IPS DF 19.7 (cell line): ENCODE measurements at regions not wholly inside any gene's neighbourhood (a gene's known extent, or its start where the extent isn't known, plus 50 kb on each side); places are given as distances from the start of the nearest gene placed in this dataset.

Experiments
- DNase-seq: peaks from one replicate; pipeline ENCODE4 v3.0.0-alpha.2; 2013; ENCODE audit warnings: low read depth, low spot score

DNA sequence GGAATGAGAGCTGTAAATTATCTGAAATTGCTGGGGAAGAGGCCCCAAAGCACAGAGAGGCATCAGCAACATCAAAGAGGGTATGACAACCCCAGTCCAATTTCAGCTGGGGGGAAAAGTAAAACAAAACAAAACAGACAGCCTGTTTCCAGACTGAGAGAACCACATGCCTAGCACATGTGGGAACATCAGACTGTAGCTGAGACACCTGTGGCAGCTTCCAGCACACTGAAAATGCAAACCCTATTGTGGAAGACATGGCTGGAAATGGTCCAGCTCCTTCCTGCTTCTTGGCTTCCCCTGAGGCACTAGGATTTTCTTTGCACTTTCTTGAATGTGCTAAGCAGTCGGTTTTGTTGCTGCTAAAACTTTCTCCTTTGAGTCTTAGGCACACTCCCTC is 240.9 kb upstream of the STS start:
- DNase-seq: no peak

DNA sequence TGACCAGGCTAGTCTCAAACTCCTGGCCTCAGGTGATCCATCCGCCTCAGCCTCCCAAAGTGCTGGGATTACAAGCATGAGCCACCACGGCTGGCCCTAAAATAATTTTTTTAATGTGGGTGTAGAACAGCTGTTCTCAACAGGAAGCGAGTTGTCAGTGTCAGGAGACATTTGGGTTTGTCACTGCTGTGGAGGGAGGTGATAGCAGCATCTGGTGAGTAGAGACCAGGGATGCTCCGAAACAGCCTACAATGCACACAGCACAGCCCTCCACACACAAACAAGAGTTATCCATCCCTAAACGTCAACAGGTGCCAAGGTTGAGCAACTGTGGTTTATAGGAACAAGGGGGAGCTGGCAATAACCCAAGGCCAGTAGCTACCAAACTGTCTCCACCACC is 243.4 kb upstream of the STS start:
- DNase-seq: no peak

DNA sequence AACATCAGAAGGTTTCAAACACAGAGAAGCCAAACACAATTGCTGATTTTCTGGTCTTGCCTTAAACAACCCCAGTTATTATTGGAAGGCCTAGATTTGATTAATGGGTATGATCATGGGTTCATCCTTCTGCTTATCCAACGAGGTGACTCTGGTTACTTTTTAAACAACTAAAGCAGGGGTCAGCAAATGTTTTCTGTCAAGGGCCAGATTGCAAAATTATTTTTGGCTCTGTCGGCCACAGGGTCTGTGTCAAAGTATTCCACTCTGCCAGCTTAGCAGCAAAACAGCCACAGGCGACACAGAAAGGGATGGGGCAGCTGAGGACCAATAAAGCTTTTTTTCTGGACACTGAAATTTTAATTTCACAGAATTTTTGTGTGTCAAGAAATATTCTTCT is 249.1 kb upstream of the STS start:
- no peak for DNase-seq

DNA sequence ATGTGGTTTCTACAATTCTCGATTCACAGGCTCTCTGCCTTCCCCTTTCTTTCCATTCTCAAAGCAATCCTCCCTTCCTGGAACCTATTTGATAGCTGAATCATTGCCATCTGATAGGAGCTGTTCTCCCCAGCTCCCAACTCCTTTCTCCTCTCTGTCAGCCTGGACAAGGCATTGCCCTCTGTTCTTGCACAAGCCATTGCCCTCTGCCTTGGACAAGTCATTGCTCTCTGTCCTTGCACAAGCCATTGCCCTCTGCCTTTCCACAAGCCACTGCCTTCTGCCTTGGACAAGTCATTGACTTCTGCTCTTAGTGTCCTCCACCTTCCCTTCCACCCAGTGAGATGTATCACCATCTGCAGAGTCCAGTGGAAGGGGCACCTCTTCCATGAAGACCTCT is 256.1 kb upstream of the STS start:
- DNase-seq: no peak

DNA sequence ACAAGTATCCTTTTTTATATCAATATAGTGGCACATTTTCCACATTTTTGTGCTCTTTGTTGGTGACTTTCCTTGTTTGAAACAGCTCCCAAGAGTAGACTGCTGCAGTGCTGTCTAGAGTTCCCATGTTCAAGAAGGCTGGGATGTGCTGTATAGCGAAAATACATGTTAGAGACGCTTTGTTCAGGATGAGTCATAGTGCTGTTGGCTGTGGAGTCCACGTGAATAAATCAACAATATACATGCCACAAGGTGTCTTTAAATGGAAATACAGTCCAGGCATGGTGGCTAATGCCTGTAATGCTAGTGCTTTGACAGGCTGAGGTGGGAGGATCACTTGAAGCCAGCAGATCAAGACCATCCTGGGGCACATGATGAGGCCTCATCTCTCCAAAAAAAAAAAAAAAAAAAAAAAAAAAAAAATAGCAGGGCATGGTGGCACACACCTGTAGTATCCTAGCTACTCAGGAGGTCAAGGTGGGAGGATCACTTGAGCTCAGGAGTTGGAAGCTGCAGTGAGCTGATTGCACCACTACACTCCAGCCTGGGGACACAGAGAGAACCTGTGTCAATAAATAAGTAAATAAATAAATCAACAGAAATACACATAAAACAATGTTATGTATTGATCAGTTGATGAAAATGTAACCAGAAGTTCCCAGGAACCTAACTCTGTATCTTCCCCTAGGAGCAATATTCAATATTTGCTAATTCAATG is 256.8 kb upstream of the STS start:
- no peak for DNase-seq

DNA sequence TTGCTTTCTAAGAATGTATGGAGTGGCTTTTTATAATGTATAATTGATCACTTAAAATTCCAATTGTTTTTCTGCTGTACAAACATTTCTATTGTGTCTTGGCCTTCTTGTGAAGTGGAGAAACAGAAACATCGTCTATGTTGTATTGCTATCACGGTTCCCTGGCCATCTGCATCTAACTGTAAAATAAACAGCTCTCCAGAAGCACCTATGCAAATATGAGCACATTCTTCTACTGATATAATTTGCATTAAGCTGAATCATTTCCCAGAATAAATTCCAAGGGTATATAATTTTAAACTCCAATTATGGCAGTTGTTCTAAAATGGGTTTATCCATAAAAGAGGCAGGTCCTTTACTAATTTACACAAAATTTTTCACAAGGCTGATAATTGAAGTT is 261.6 kb upstream of the STS start:
- DNase-seq: no peak

DNA sequence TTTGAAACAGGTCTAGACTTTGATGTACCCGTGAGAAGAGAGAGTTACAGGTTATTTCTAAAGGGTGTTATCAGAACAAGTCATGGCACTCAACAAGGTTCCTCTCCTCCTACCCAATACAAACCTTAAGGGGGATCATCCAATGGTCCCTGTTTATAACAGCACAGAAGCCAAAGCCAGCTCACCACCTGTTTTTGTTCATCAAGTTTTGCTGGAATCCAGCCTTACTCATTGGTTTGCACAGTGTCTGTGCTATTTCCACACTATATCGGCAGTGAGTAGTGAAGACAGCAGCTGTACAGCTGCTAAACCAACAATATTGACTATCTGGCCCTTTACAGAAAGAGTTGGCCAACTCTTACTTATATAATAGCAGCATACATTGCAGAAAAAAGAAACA is 262.1 kb upstream of the STS start:
- DNase-seq: no peak

DNA sequence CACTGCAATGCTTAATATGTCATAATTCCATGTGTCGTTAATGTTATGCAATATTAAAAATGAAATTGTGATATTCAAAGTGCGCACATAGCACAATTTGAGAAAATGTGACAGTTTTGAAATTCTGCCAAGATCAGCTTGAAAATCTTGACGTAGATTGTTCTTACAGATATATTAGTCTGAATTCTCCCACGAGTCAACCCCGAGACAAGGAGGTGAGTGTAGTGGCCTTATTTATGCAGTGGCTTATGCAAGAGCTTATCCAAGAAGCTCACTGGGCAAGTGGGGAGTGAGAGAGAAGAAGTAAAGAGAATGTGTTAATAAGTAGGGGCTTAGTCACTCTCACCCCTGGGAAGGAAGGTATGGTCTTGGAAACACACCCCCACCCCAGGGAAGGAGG is 286.1 kb upstream of the STS start:
- no peak for DNase-seq

DNA sequence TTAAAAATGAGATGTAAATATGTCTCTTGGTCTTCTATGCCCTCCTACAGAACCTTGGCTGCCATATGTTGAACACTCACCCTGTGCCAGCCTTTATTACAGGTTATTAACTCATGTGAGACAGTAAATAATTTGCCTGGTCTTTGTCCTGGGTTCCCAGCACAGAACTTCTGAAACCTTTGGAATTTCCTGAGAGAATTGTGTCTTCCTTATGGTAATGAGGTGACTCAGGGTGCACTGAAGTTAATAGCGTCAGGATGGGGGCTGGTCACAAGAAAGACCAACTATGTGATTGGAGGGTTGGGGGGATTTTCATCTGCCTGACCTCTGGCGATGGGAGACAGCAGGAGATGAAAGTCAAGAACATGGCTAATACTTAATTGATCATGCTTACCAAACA is 289.8 kb upstream of the STS start:
- no peak for DNase-seq

DNA sequence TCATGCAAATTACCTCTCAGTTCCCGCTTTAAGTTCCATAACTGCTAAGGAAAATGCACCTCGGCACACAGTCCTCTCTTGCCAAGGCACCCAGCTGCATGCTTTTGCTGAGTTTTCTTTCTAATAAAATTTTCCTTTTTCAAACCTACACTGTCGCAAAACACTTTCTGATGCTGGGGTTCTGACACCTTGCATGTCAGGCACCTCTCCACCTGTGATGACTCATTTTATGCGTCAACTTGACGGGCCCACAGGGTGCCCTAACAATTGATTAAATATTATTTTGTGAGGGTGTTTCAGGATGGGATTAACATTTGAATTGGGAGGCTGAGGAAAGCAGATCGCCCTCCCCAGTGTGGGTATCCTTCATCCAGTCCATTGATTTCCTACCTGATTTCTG is 291.0 kb upstream of the STS start:
- DNase-seq: no peak

DNA sequence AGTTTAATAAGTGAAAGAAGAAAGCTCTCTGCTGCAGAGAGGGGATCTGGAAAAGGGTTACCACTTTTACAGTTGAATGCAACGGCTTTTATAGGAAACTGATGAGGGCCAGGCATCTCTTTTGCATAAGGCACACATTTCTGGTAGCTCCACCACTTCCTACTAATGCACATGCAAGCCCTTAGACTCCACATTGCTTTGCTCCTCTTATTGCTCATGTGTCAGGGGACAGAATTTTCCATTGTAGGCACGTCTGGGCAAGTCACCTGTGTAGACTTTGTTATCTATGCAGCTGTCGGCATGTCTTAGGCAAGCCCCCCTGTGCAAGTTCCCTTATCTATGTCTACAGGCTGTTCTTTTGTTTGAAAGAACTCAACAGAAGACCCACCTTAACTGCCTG is 294.6 kb upstream of the STS start:
- DNase-seq: no peak

DNA sequence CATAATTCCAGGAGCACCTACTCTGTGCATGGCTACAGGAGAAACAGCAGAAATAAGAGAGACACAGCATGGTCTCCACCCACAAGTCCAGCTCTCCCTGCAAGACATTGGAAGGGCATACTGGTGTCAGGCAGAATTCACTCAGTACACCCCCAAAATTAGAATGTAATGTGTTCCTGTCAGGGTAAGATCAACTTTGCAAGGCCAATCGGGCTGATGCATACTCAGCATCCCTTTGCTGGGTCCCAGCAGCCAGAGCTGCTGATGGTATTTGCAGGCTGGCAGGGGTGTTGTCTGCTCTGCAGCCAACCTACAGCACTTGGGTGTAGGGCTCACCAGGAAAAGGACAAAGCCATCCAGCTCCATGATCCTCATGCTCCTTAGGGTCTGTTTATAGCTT is 295.4 kb upstream of the STS start:
- DNase-seq: no peak

DNA sequence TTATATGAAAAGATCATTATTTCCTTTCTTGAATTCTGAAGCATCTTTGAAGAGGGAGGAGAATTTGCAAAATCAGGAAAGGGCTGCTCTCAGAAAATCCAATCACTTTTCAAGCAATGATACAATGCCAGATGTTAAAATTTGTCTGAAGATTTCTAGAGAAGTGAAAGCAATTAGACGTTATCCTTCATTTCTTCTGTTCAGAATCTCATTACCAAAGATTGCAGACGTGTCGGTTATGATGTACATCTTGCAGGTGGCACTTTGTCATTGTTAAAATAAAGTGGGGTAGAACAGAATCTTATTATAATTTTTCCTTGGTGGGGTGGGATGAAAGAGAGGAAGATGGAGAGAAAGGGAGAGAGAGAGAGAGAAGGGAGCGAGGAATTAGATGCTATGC is 296.4 kb upstream of the STS start:
- DNase-seq: no peak

DNA sequence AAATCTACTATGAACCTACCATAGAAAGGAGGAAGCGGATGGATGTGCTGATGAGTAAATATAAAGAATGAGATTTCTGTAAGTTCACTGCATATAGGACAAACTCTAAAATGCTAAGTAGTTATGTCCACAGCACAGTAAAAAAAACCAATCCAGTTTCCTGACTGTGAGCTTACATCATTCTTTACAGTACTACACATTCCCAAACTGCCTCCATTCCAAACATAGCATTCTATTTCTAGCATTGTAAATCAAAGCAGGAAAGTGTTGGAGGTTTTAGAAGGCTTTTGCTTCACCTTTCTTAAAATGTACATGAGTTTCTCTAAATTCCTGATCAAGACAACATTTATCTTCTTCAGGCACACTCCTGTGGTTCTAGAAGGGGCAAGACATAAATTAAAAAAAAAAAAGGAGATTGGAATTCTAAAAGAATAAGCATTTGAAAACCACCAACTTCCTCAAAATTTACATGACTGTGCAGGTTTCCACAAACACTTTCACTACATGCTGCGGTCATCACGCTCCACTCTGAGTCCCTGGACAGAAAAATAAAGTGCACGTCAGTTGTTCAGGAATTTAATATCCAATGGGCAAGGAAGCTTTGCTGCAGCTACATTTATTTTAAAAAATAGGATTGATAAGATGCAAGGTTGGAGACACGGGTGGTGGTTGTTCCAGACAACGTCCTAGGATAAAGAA is 297.6 kb upstream of the STS start:
- DNase-seq: no peak

DNA sequence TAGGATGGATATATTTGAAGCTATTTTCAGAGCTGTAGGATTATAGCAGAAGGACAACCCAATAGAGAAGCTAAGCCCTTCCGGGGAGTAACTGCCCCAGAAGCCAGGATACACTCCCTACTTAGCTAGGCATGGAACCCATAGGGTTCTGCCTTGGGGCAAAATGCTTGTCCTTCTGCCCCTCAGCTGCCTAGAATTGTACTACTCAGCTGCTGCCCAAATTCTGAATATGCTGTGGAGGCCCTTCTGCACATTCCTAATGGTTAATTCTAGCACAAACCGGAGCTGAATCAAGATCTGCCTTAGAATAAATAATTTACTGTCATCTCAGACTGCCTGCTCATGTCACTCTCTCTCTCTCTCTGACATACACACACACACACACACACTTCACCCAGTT is 297.7 kb upstream of the VCX3A start:
- no peak for DNase-seq

DNA sequence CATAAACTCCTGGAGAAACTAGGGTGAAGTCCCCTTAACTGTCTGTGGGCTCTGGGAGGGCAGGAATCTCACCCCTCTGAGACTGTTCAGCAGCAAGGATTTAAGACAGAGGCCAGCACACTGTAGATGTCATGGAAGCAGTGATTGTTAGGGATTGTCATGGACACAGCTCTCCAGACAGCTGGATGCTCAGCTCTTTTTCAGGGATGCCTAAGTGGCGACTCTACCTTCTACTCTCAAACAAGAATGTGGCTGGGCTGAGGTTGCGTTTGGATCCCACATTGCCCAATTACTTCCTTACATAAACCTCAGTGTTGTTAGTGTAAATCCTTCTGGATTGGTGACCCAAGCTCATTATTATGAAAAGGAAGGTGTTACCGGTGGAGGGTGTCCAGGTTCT is 291.9 kb upstream of the VCX3A start:
- no peak for DNase-seq

DNA sequence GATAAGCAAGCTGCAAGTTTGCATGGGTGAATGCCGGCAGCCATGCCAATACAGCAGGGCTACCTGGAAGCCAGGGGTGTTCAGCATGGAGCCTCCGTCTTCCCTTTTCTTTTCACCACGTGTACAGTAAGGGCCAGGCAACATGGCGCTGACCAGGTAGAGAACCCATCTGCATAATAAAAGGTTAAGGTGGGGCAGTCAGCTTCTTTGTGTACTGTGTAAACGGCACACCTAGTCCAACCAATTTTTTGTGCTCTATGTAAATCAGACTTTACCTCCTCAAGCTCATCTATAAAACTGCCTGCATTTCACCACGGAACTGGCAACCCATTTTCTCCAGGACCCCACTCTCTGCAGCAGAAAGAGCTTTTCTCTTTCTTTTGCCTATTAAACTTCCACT is 286.8 kb upstream of the VCX3A start:
- no peak for DNase-seq

DNA sequence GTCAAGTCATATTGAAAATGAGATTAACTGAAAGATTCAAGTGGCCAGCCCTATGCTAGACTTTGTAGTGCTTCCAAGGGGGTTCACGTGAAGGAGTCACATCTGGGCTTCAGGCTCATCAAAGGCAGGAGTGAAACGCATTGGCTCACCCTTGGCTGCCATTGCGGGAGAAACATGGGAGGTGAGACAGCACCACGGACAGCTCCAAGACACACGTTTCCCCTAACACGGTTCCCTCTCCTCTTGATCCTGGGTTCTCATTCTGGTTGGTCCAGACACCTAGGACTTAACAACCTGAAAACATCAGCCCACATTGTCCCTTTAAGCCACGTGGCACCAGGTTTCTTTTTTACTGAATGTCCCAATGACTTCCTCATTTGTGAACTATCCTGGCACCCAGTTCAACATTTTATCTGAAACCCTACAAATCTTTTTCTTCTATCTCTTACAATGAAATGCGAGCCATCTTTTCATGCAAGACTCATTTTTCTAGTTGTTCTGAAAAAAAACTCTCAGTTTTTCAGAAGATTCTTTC is 279.0 kb upstream of the VCX3A start:
- DNase-seq: no peak

DNA sequence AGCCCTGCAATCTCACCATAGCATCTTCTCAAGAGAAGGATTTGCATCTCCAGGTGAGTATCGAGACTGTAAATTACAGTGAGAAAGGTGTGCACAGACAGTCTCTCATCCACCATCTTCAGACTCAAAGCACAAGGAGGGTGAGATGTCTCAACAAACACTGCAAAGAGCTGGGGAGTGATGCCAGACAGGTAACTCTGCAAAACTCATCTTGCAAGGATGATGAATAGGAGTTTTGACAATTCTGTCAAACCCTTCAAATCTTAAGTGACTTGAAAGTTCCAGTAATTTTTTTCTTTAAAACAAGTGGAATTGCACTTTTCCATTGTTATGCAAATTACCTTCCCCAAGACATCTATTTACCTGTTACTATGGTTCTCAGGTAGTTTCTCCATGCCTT is 277.2 kb upstream of the VCX3A start:
- DNase-seq: no peak

DNA sequence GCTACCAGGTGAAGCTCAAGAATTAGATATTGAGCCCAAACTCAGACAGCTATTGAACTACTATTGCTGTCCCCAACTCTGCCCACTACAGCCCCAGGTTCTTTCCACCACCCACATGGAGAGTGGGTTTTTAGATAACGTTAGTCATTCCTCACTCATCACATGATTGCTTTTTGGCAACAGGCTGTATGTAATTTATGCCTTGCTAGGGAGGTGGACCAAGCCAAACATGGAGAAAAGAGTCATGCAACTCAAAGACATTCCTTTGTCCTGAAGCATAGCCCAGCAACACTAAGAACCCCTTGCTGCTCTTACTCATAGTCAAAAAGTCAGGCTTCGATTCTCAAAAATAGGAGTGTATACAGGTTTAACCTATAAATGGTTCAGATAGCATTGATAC is 275.9 kb upstream of the VCX3A start:
- no peak for DNase-seq

DNA sequence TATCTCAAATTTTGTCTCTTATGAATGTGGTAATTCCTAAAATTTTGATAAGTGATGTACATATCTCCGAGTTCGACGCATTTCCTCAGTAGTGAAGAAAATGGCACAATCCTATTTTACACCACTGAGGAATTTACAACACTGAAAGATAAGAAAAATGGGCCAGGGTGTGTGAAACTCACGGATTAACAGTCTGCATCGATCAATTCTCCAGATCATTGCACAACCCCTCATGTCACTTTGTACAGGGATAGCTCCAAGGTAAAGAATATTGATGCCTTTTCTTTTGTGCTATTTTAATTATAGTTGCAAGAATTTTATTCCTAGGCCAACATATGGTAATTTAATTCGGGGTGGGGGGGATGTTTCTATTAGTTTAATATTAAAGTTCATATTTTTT is 268.7 kb upstream of the VCX3A start:
- no peak for DNase-seq

DNA sequence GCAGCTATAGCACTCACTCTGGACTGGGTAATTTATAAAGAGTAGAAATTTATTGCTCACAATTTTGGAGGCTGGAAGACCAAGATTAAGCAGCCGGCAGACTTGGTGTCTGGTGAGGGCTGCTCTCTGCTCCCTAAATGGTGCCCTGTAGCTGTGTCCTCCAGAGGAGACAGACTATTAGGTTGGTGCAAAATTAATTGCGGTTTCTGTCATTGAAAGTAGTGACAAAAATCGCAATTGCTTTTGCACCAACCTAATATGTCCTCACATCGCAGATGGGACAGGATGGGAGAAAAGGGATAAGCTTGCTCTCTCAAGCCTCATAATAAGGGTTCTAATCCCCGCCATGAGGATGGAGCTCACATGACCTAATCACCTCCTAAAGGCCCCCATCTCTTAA is 258.1 kb upstream of the VCX3A start:
- DNase-seq: no peak

DNA sequence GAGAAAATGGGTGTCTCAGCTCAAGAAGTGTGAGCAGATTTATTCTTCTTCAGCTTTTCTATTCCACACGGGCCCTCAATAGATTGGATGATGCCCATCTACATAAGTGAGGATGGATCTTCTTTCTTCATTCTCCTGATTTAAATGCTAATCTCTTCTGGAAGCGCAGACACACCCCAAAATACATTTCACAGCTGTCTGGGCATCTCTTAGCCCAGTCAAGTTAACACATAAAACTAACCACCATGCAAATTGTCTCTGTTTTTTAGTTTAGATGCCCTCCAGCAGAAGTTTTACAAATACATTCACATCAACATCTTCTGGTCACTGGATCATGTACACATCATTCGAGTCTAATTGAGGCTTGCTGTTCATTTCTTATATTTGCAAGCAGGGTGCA is 249.0 kb upstream of the VCX3A start:
- no peak for DNase-seq

DNA sequence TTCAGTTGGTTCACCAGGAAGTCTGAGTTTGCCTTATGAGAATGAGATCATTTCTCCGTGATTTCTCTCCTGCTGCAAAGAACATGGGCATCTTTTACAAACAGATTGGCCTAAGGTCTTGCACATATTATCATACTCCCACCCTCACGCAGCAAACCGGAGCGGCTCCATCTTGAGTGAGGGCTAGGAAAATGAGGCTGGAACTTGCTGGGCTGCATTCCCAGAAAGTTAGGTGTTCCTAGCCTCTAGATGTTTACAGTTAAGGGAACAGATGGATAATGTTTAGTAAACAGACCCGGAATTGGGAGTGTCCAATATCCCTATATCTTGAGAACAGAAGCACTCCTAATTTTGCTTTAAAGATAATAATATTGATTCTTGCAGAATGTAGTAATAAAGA is 247.9 kb upstream of the VCX3A start:
- DNase-seq: no peak
